K562 (cell line): ENCODE measurements at regions not wholly inside any gene's neighbourhood (a gene's known extent, or its start where the extent isn't known, plus 50 kb on each side); places are given as distances from the start of the nearest gene placed in this dataset.

Experiments
- ATAC-seq: fragments of 200-7000 bp; cut with Tn5 transposase; 3 replicates; pipeline ENCODE4 v1.9.1; 2020; ENCODE audit warnings: moderate library complexity
- BruUV-seq: library from RNA; stranded (reverse); fragments of 400-500 nt; replicated peaks from 2 replicates; lab custom pipeline; 2021; lab: Mats Ljungman, UMichigan
- CTCF ChIA-PET: fragments of 300-600 bp; formaldehyde crosslinking; extraction: SDS; loops from one replicate; lab custom pipeline; 2021; ENCODE audit warnings: low intra/inter-chr PET ratio; lab: Yijun Ruan, JAX
- POLR2A ChIA-PET: fragments of 300-600, 350-650 bp; sonication (Branson Sonifier 250); formaldehyde crosslinking; extraction: SDS; loops from one replicate; lab custom pipeline; 2021; ENCODE audit warnings: antibody characterized with exemption, inconsistent platforms; lab: Yijun Ruan, JAX
- DNase-seq, 4 experiments: peaks; one replicate each; pipeline versions ENCODE4 v3.0.0 to v3.0.0-alpha.2; 2011 to 2018; ENCODE audit warnings: low spot score in 3 of 4, mixed read lengths in 3 of 4; ENCODE audit errors: extremely low read depth in 1 of 4
- FAIRE-seq: peaks from 2 replicates; lab custom pipeline; 2011; peaks lifted over from hg19 to GRCh38; lab: Jason Lieb, UNC
- H2AFZ ChIP-seq: 2 replicates; pipeline ENCODE4 v1.6.0; 2011; ENCODE audit warnings: low read depth, low read length, control low read depth, inconsistent platforms
- H3K27ac ChIP-seq: fragments of 200-600 bp; 3 replicates; pipeline ENCODE4 v1.8.0; 2011; ENCODE audit warnings: low read depth, mild to moderate bottlenecking, control low read depth, inconsistent platforms, low read length, moderate library complexity, mixed read lengths; ENCODE audit errors: extremely low read depth
- H3K27me3 ChIP-seq, 2 experiments: fragments of 300-600 bp in 1 of 2; 2 replicates in 1 of 2; 3 replicates in 1 of 2; pipeline versions ENCODE4 v1.6.0 to v1.8.0; 2011; ENCODE audit warnings: inconsistent platforms in 2 of 2, low read length in 2 of 2, mild to moderate bottlenecking in 1 of 2, mixed read lengths in 1 of 2, moderate library complexity in 1 of 2; ENCODE audit not compliant: control insufficient read depth in 2 of 2, insufficient read depth in 2 of 2
- H3K36me3 ChIP-seq: fragments of 300-600 bp; 3 replicates; pipeline ENCODE4 v1.8.0; 2011; ENCODE audit warnings: mild to moderate bottlenecking, low read length, inconsistent platforms; ENCODE audit not compliant: control insufficient read depth, insufficient read depth
- H3K4me1 ChIP-seq, 2 experiments: fragments of 200-600 bp in 1 of 2; replicated peaks in 1 of 2; 2 replicates in 1 of 2; 3 replicates in 1 of 2; pipeline versions ENCODE4 v1.5.1 to v1.8.0; 2011; ENCODE audit warnings: inconsistent platforms in 2 of 2, low read length in 2 of 2, mild to moderate bottlenecking in 1 of 2, mixed read lengths in 1 of 2, moderate library complexity in 1 of 2; ENCODE audit not compliant: control insufficient read depth in 2 of 2, insufficient read depth in 2 of 2
- H3K4me2 ChIP-seq: 2 replicates; pipeline ENCODE4 v1.6.1; 2011; ENCODE audit warnings: low read length, control low read depth, inconsistent platforms, mixed read lengths; ENCODE audit not compliant: insufficient read depth
- H3K4me3 ChIP-seq: fragments of 200-600 bp; sonication (generic), shearing (Covaris generic); 2 replicates; pipeline ENCODE4 v1.5.1; 2016; ENCODE audit warnings: control low read depth, inconsistent platforms
- H3K79me2 ChIP-seq: fragments of 200-600 bp; 3 replicates; pipeline ENCODE4 v1.8.0; 2011; ENCODE audit warnings: low read length, inconsistent platforms; ENCODE audit not compliant: control insufficient read depth, insufficient read depth
- H3K9ac ChIP-seq, 2 experiments: 2 replicates each; pipeline versions ENCODE4 v1.6.0 to v1.6.1; 2011; ENCODE audit warnings: low read depth in 2 of 2, low read length in 2 of 2, control low read depth in 1 of 2, inconsistent platforms in 1 of 2, mild to moderate bottlenecking in 1 of 2, mixed read lengths in 1 of 2; ENCODE audit not compliant: insufficient read depth in 1 of 2
- H3K9me1 ChIP-seq: one replicate; pipeline ENCODE4 v1.6.0; 2011; ENCODE audit warnings: inconsistent platforms, mild to moderate bottlenecking, low read length, moderate library complexity; ENCODE audit not compliant: control insufficient read depth, insufficient read depth
- H3K9me3 ChIP-seq: replicated peaks from 2 replicates; pipeline ENCODE4 v1.5.1; 2011; ENCODE audit warnings: low read depth, low read length, inconsistent platforms; ENCODE audit not compliant: control insufficient read depth, insufficient read depth
- H4K20me1 ChIP-seq: replicated peaks from 2 replicates; pipeline ENCODE4 v1.6.1; 2011; ENCODE audit warnings: low read length, inconsistent platforms, mixed read lengths; ENCODE audit not compliant: control insufficient read depth, insufficient read depth
- ARID1B ChIP-seq: fragments of 450-650 bp; IDR thresholded peaks from 2 replicates; pipeline ENCODE4 v1.6.1; 2016; ENCODE audit warnings: antibody characterized with exemption, mild to moderate bottlenecking, inconsistent platforms
- ARNT ChIP-seq, 2 experiments: fragments of 450-650 bp; IDR thresholded peaks; 2 replicates each; pipeline ENCODE4 v1.6.1; 2016; ENCODE audit warnings: mild to moderate bottlenecking in 1 of 2
- BRF1 ChIP-seq: IDR thresholded peaks from 3 replicates; pipeline ENCODE4 v1.6.1; 2011; ENCODE audit warnings: borderline replicate concordance, mild to moderate bottlenecking; ENCODE audit not compliant: insufficient read length; ENCODE audit errors: extremely low read depth
- FIP1L1 ChIP-seq: fragments of 200-400 bp; formaldehyde crosslinking; IDR thresholded peaks from 2 replicates; pipeline ENCODE4 v1.6.1; 2018; ENCODE audit warnings: mild to moderate bottlenecking, low read depth, low read length; ENCODE audit not compliant: poor library complexity, severe bottlenecking
- GTF2E2 ChIP-seq: fragments of 200-800 bp; sonication (Bioruptor generic); IDR thresholded peaks from 2 replicates; pipeline ENCODE4 v1.6.1; 2016; ENCODE audit warnings: missing genetic modification characterization, missing compliant biosample characterization
- KDM1A ChIP-seq, 2 experiments: fragments of 450-650 bp; IDR thresholded peaks; 2 replicates each; pipeline ENCODE4 v1.6.1; 2016; ENCODE audit warnings: mild to moderate bottlenecking in 2 of 2
- KDM2B ChIP-seq: fragments of 250-450 bp; sonication (Bioruptor Pico); IDR thresholded peaks from 2 replicates; pipeline ENCODE4 v1.8.0; 2021; ENCODE audit warnings: mild to moderate bottlenecking, moderate library complexity
- KDM4B ChIP-seq, 2 experiments: fragments of 450-650 bp in 1 of 2; sonication (generic) in 1 of 2; IDR thresholded peaks; 2 replicates each; pipeline ENCODE4 v1.6.1; 2016 to 2017; ENCODE audit warnings: borderline replicate concordance in 2 of 2, antibody characterized with exemption in 1 of 2, low read depth in 1 of 2, mild to moderate bottlenecking in 1 of 2
- MIER1 ChIP-seq: fragments of 450-650 bp; IDR thresholded peaks from 2 replicates; pipeline ENCODE4 v1.6.1; 2016; ENCODE audit warnings: antibody characterized with exemption, mild to moderate bottlenecking, low read depth
- RBM25 ChIP-seq: fragments of 200-400 bp; formaldehyde crosslinking; IDR thresholded peaks from 2 replicates; pipeline ENCODE4 v1.6.1; 2018; ENCODE audit warnings: low read length, low read depth, moderate library complexity; ENCODE audit not compliant: severe bottlenecking
- RFX5 ChIP-seq: IDR thresholded peaks from 2 replicates; pipeline ENCODE4 v1.6.1; 2011; ENCODE audit warnings: low read depth, mild to moderate bottlenecking, improper control_type of control experiment, low read length
- SIX5 ChIP-seq, 2 experiments: IDR thresholded peaks; 2 replicates each; pipeline ENCODE4 v1.6.1; 2011; ENCODE audit warnings: low read length in 2 of 2, borderline replicate concordance in 1 of 2, low read depth in 1 of 2, mild to moderate bottlenecking in 1 of 2, moderate library complexity in 1 of 2; ENCODE audit not compliant: insufficient read depth in 1 of 2
- ZNF717 ChIP-seq: fragments of 250-450 bp; sonication (Bioruptor Pico); IDR thresholded peaks from 2 replicates; pipeline ENCODE4 v1.5.0; 2021
- ZNF778 ChIP-seq: fragments of 450-650 bp; formaldehyde crosslinking; IDR thresholded peaks from 2 replicates; pipeline ENCODE4 v1.4.0; 2020; ENCODE audit warnings: mild to moderate bottlenecking, moderate library complexity
- WGBS: fragments of 100-300 bp; shearing (Covaris generic); methylation state at CpG from one replicate; pipeline ENCODE4 v1.1.6; 2016; ENCODE audit warnings: low coverage, mixed read lengths; ENCODE audit not compliant: insufficient coverage; ENCODE audit errors: missing lambda C conversion rate; 5-methylcytosine and 5-hydroxymethylcytosine counted together
- in situ Hi-C: fragments of 300-500 bp; cut with MboI; formaldehyde crosslinking; loops from 4 replicates; pipeline ENCODE4 v1.15.0; 2018; ENCODE audit warnings: inconsistent platforms, mixed read lengths
- intact Hi-C: fragments of 100-400 bp; cut with micrococcal nuclease; formaldehyde crosslinking; loops from 2 replicates; pipeline ENCODE4 v1.14.2; 2022
- TF ChIP-seq, protein P1 (sequence below): IDR thresholded peaks from 3 replicates; pipeline ENCODE4 v1.6.1; 2011; ENCODE audit warnings: borderline replicate concordance, mild to moderate bottlenecking, moderate library complexity; ENCODE audit not compliant: insufficient read length; ENCODE audit errors: extremely low read depth

DNA sequence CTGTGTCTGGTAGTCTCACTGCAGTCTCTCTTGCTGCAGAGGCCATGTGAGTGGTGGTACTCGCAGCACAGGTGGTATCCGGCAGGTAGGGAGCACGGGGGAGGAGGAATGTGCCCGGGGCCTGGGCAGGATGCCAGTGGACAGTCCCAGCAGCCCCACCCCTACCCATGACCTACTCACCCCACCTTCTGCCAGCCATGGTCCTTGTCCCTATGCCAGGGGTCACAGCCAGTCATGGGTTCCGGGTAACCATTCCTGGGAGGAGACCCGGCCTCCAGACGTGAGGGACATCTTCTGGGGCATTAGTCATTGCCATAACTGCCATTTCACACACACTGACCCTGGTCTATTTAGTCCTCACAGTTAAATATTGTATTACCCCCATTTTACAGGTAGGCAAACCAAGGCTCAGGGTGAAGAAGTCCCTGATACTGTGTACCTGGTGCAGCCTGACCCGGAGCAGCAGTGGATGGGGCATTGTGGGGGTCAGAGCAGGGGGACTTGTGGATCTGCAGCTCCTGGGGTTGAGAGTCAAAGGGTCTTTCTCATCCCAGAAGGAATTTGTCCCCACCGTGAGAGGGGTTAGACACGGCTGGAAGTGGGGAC is 58.8 kb upstream of the TAC4 start:
- ATAC-seq (no peak), FAIRE-seq (no peak), DNase-seq (no peak)
- Histone ChIP-seq H3K9me1 (no peaks in the 10 kb centered on the region), H3K79me2 (no peaks in the 10 kb centered on the region), H3K27me3 (peaks cover 46 to 81% of the 10 kb centered on the region in 2 experiments; a peak in 4 of 5 replicates), H3K4me1 (peaks cover 0 to 15% of the 10 kb centered on the region in 2 experiments; a peak in 2 of 5 replicates), H3K4me3 (no peak overlapping the region), H3K27ac (no peak overlapping the region), H3K36me3 (no peaks in the 10 kb centered on the region), H4K20me1 (peaks cover 16% of the 10 kb centered on the region; the same call in 1 of the 2 replicates), H2AFZ (no peak overlapping the region), H3K4me2 (no peak overlapping the region), H3K9ac (no peak overlapping the region), H3K9me3 (0 out of 2 replicates have a peak, but pooled peaks cover 2% of the 10 kb centered on the region)
- POLR2A ChIA-PET = interaction anchor here (0.6 kb wide), 1 partner anchor 31 kb away, joined by 3 read pairs; no protein-coding TSS in a partner anchor
- no TSS peak for BruUV-seq
- CTCF ChIA-PET = no interaction called here
- WGBS = 0% methylated on average over 9 of the region's 10 CpGs
- in situ Hi-C loops (no loop called here), intact Hi-C loops (no loop called here)
- TF ChIP-seq GTF2E2 (no peak), ZNF778 (no peak), MIER1 (no peak), BRF1 (no peak), FIP1L1 (no peak), ARID1B (no peak), RFX5 (no peak), SIX5 (IDR thresholded peaks at IDR 0.05; ENCODE audit: borderline replicate concordance in 1 of 2, insufficient read depth in 1 of 2, low read depth in 1 of 2, low read length in 2 of 2) (no peak), RBM25 (peak; percentile 61), KDM2B (CRISPR knock-in tag) (no peak), ARNT (IDR thresholded peaks at IDR 0.05) (no peak), KDM1A (IDR thresholded peaks at IDR 0.05) (0 out of 4 replicates have a peak, but pooled peaks of 1 of the 2 experiments have one; percentile 13), ZNF717 (no peak), KDM4B (IDR thresholded peaks at IDR 0.05; ENCODE audit: borderline replicate concordance in 2 of 2, low read depth in 1 of 2) (no peak)
- TF ChIP-seq, protein P1, sequence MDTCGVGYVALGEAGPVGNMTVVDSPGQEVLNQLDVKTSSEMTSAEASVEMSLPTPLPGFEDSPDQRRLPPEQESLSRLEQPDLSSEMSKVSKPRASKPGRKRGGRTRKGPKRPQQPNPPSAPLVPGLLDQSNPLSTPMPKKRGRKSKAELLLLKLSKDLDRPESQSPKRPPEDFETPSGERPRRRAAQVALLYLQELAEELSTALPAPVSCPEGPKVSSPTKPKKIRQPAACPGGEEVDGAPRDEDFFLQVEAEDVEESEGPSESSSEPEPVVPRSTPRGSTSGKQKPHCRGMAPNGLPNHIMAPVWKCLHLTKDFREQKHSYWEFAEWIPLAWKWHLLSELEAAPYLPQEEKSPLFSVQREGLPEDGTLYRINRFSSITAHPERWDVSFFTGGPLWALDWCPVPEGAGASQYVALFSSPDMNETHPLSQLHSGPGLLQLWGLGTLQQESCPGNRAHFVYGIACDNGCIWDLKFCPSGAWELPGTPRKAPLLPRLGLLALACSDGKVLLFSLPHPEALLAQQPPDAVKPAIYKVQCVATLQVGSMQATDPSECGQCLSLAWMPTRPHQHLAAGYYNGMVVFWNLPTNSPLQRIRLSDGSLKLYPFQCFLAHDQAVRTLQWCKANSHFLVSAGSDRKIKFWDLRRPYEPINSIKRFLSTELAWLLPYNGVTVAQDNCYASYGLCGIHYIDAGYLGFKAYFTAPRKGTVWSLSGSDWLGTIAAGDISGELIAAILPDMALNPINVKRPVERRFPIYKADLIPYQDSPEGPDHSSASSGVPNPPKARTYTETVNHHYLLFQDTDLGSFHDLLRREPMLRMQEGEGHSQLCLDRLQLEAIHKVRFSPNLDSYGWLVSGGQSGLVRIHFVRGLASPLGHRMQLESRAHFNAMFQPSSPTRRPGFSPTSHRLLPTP = no peak
